OCI-LY7 (cell line): ENCODE measurements at regions not wholly inside any gene's neighbourhood (a gene's known extent, or its start where the extent isn't known, plus 50 kb on each side); places are given as distances from the start of the nearest gene placed in this dataset.

ENCODE experiments used
- BruUV-seq: library from RNA; stranded (reverse); fragments of 400-500 nt; replicated peaks from 2 replicates; lab custom pipeline; 2021; lab: Mats Ljungman, UMichigan
- CTCF ChIA-PET: fragments of 300-600 bp; sonication (Branson Sonifier 250); formaldehyde crosslinking; loops from one replicate; lab custom pipeline; 2022; ENCODE audit warnings: antibody characterized with exemption; ENCODE audit not compliant: unreplicated experiment; lab: Charles Lee
- POLR2A ChIA-PET: fragments of 300-600 bp; sonication (Branson Sonifier 250); formaldehyde crosslinking; loops from one replicate; lab custom pipeline; 2022; ENCODE audit warnings: antibody characterized with exemption; lab: Charles Lee
- DNase-seq: peaks from one replicate; pipeline ENCODE4 v3.0.0-alpha.2; 2015; ENCODE audit warnings: low spot score
- H2AFZ ChIP-seq: fragments of 200-600 bp; sonication (generic), shearing (Covaris generic); 2 replicates; pipeline ENCODE4 v1.6.1; 2014; ENCODE audit warnings: mild to moderate bottlenecking, antibody characterized with exemption, low read length, moderate library complexity
- H3K27ac ChIP-seq: fragments of 200-600 bp; sonication (generic); 2 replicates; pipeline ENCODE4 v1.5.1; 2014; ENCODE audit warnings: mixed run types, low read depth, mild to moderate bottlenecking, moderate library complexity, low read length, inconsistent platforms; ENCODE audit not compliant: poor library complexity, severe bottlenecking
- H3K36me3 ChIP-seq: fragments of 200-600 bp; sonication (generic); 2 replicates; pipeline ENCODE4 v1.6.1; 2014; ENCODE audit warnings: mild to moderate bottlenecking, antibody characterized with exemption, low read length, moderate library complexity, mixed read lengths; ENCODE audit not compliant: insufficient read depth
- H3K4me1 ChIP-seq: fragments of 200-600 bp; sonication (generic); 2 replicates; pipeline ENCODE4 v1.5.1; 2014; ENCODE audit warnings: mild to moderate bottlenecking, low read length; ENCODE audit not compliant: insufficient read depth, poor library complexity, severe bottlenecking
- H3K4me2 ChIP-seq: fragments of 200-600 bp; sonication (generic); 2 replicates; pipeline ENCODE4 v1.6.1; 2014; ENCODE audit warnings: mild to moderate bottlenecking, low read length
- H3K4me3 ChIP-seq: fragments of 200-600 bp; sonication (generic); 2 replicates; pipeline ENCODE4 v1.5.1; 2014; ENCODE audit warnings: mild to moderate bottlenecking, low read depth, low read length; ENCODE audit not compliant: poor library complexity, severe bottlenecking
- H3K79me2 ChIP-seq: fragments of 200-600 bp; sonication (generic); 2 replicates; pipeline ENCODE4 v1.6.1; 2016; ENCODE audit warnings: low read depth, mild to moderate bottlenecking, low read length, moderate library complexity, mixed read lengths; ENCODE audit not compliant: insufficient read depth
- H3K9me2 ChIP-seq: fragments of 200-600 bp; sonication (generic); 2 replicates; pipeline ENCODE4 v1.6.1; 2016; ENCODE audit warnings: mild to moderate bottlenecking, low read length, mixed read lengths; ENCODE audit not compliant: insufficient read depth
- H3K9me3 ChIP-seq: fragments of 200-600 bp; sonication (generic); 2 replicates; pipeline ENCODE4 v1.6.1; 2014; ENCODE audit warnings: mild to moderate bottlenecking, mixed run types, low read length, mixed read lengths
- H4K20me1 ChIP-seq: fragments of 200-600 bp; sonication (generic); 2 replicates; pipeline ENCODE4 v1.6.1; 2014; ENCODE audit warnings: mild to moderate bottlenecking, antibody characterized with exemption, low read length, moderate library complexity, mixed read lengths; ENCODE audit not compliant: insufficient read depth
- CTCF ChIP-seq: fragments of 200-600 bp; sonication (generic); conservative IDR thresholded peaks from 2 replicates; pipeline ENCODE4 v1.5.1; 2014; ENCODE audit warnings: mild to moderate bottlenecking, antibody characterized with exemption, low read length, moderate library complexity, mixed read lengths
- EZH2phosphoT487 ChIP-seq: fragments of 200-600 bp; sonication (generic); IDR thresholded peaks from 2 replicates; pipeline ENCODE4 v1.6.1; 2018; ENCODE audit warnings: low read depth, borderline replicate concordance, mild to moderate bottlenecking, mixed run types, antibody characterized with exemption, low read length, moderate library complexity, mixed read lengths
- intact Hi-C: fragments of 100-400 bp; cut with micrococcal nuclease; formaldehyde crosslinking; loops from one replicate; pipeline ENCODE4 v1.10.0; 2022; ENCODE audit not compliant: unreplicated experiment

- Histone ChIP-seq H3K9me3 (no peaks in the 10 kb centered on the region), H3K79me2 (no peaks in the 10 kb centered on the region), H3K9me2 (no peaks in the 10 kb centered on the region), H2AFZ (no peak overlapping the region), H3K4me1 (no peaks in the 10 kb centered on the region), H3K4me3 (no peak overlapping the region), H3K4me2 (no peak overlapping the region), H4K20me1 (no peaks in the 10 kb centered on the region), H3K27ac (no peak overlapping the region), H3K36me3 (no peaks in the 10 kb centered on the region)
- ChIA-PET CTCF (no interaction called here), POLR2A (no interaction called here)
- intact Hi-C loops = no loop called here
- TF ChIP-seq CTCF (no peak), EZH2phosphoT487 (no peak)
- BruUV-seq = no TSS peak
- DNase-seq = no peak
These were observed 198.9 kb upstream of the ASIC2 start for GRCh38 chr17:33491871-33492481.

- no peak overlapping the region for H3K4me2 ChIP-seq
- no peak for DNase-seq
- no peak overlapping the region for H3K27ac ChIP-seq
- H2AFZ ChIP-seq = no peak overlapping the region
- no peaks in the 10 kb centered on the region for H3K9me3 ChIP-seq
- POLR2A ChIA-PET = no interaction called here
- CTCF ChIA-PET = no interaction called here
- H3K9me2 ChIP-seq = no peaks in the 10 kb centered on the region
- H3K4me3 ChIP-seq = no peak overlapping the region
- H4K20me1 ChIP-seq = no peaks in the 10 kb centered on the region
- intact Hi-C loops = no loop called here
- BruUV-seq = no TSS peak
- no peaks in the 10 kb centered on the region for H3K4me1 ChIP-seq
- no peaks in the 10 kb centered on the region for H3K36me3 ChIP-seq
- TF ChIP-seq EZH2phosphoT487 (no peak), CTCF (no peak)
- H3K79me2 ChIP-seq = no peaks in the 10 kb centered on the region
These were observed 199.7 kb upstream of the ASIC2 start for GRCh38 chr17:33492731-33493265.

GRCh38 chr17:33493566-33493965, 200.5 kb upstream of the ASIC2 start:
- Histone ChIP-seq H3K27ac (no peak overlapping the region), H2AFZ (no peak overlapping the region), H3K4me3 (no peak overlapping the region), H3K4me2 (no peak overlapping the region), H3K79me2 (no peaks in the 10 kb centered on the region), H3K9me2 (no peaks in the 10 kb centered on the region), H4K20me1 (no peaks in the 10 kb centered on the region), H3K4me1 (no peaks in the 10 kb centered on the region), H3K9me3 (no peaks in the 10 kb centered on the region), H3K36me3 (no peaks in the 10 kb centered on the region)
- ChIA-PET CTCF (no interaction called here), POLR2A (no interaction called here)
- no peak for DNase-seq
- TF ChIP-seq CTCF (no peak), EZH2phosphoT487 (no peak)
- intact Hi-C loops = no loop called here
- no TSS peak for BruUV-seq
